Smooth muscle cell (in vitro differentiated cells): ENCODE measurements at regions not wholly inside any gene's neighbourhood (a gene's known extent, or its start where the extent isn't known, plus 50 kb on each side); places are given as distances from the start of the nearest gene placed in this dataset.

Experiments used
- DNase-seq: peaks from one replicate; lab custom pipeline; 2025; ENCODE audit not compliant: unreplicated experiment; lab: John Stamatoyannopoulos, UW
- H2AFZ ChIP-seq: fragments of 200-600 bp; sonication (generic); 2 replicates; pipeline ENCODE4 v1.6.0; 2016; ENCODE audit warnings: antibody characterized with exemption, low read depth, mild to moderate bottlenecking
- H3F3A ChIP-seq: fragments of 200-600 bp; sonication (generic); 2 replicates; pipeline ENCODE4 v1.6.0; 2017; ENCODE audit warnings: antibody characterized with exemption, low read depth
- H3K27ac ChIP-seq: fragments of 200-600 bp; sonication (generic); 2 replicates; pipeline ENCODE4 v1.5.1; 2016; ENCODE audit warnings: low read depth, mild to moderate bottlenecking
- H3K27me3 ChIP-seq: fragments of 200-600 bp; sonication (generic); 2 replicates; pipeline ENCODE4 v1.6.1; 2016; ENCODE audit warnings: low read depth, mild to moderate bottlenecking
- H3K36me3 ChIP-seq: fragments of 200-600 bp; sonication (generic); 2 replicates; pipeline ENCODE4 v1.5.1; 2016; ENCODE audit warnings: low read depth
- H3K4me1 ChIP-seq: fragments of 200-600 bp; sonication (generic); 2 replicates; pipeline ENCODE4 v1.5.1; 2016; ENCODE audit warnings: low read depth
- H3K4me2 ChIP-seq: fragments of 200-600 bp; sonication (generic); 2 replicates; pipeline ENCODE4 v1.6.0; 2016; ENCODE audit warnings: mild to moderate bottlenecking
- H3K4me3 ChIP-seq: fragments of 200-600 bp; sonication (generic); 2 replicates; pipeline ENCODE4 v1.5.1; 2016; ENCODE audit warnings: mild to moderate bottlenecking
- H3K79me2 ChIP-seq: fragments of 200-600 bp; sonication (generic); 2 replicates; pipeline ENCODE4 v1.6.0; 2016; ENCODE audit warnings: low read depth, mild to moderate bottlenecking
- H3K9ac ChIP-seq: fragments of 200-600 bp; sonication (generic); 2 replicates; pipeline ENCODE4 v1.6.0; 2016; ENCODE audit warnings: low read depth
- H3K9me3 ChIP-seq: fragments of 200-600 bp; sonication (generic); replicated peaks from 2 replicates; pipeline ENCODE4 v1.5.1; 2016; ENCODE audit warnings: low read depth
- H4K20me1 ChIP-seq: fragments of 200-600 bp; sonication (generic); 2 replicates; pipeline ENCODE4 v1.6.0; 2016; ENCODE audit warnings: low read depth
- CTCF ChIP-seq: fragments of 200-600 bp; sonication (generic); IDR thresholded peaks from 2 replicates; pipeline ENCODE4 v1.5.1; 2017; ENCODE audit warnings: borderline replicate concordance, mild to moderate bottlenecking, antibody characterized with exemption; ENCODE audit not compliant: insufficient read depth, poor library complexity, severe bottlenecking
- WGBS: methylation state at CpG from one replicate; pipeline ENCODE4 v1.1.7; 2016; ENCODE audit warnings: low lambda C conversion rate; 5-methylcytosine and 5-hydroxymethylcytosine counted together

GRCh38 chr6:170067923-170068360, 222.9 kb downstream of the DLL1 start:
- H3K4me3 ChIP-seq: no peak overlapping the region
- DNase-seq: no peak
- no peaks in the 10 kb centered on the region for H3K79me2 ChIP-seq
- no peaks in the 10 kb centered on the region for H3F3A ChIP-seq
- H3K9ac ChIP-seq: no peak overlapping the region
- TF ChIP-seq CTCF: no peak
- no peaks in the 10 kb centered on the region for H4K20me1 ChIP-seq
- no peak overlapping the region for H2AFZ ChIP-seq
- H3K27ac ChIP-seq: no peak overlapping the region
- no peaks in the 10 kb centered on the region for H3K27me3 ChIP-seq
- H3K9me3 ChIP-seq: no peaks in the 10 kb centered on the region
- H3K36me3 ChIP-seq: no peaks in the 10 kb centered on the region
- no peaks in the 10 kb centered on the region for H3K4me1 ChIP-seq
- no peak overlapping the region for H3K4me2 ChIP-seq
- 91% methylated on average over 12 of the region's 12 CpGs for WGBS

GRCh38 chr6:170067181-170067641, 223.7 kb downstream of the DLL1 start:
- H3K79me2 ChIP-seq: no peaks in the 10 kb centered on the region
- H4K20me1 ChIP-seq: no peaks in the 10 kb centered on the region
- no peaks in the 10 kb centered on the region for H3K36me3 ChIP-seq
- H3K4me2 ChIP-seq: no peak overlapping the region
- H3K9ac ChIP-seq: no peak overlapping the region
- H3K27ac ChIP-seq: no peak overlapping the region
- no peak overlapping the region for H3K4me3 ChIP-seq
- H3K4me1 ChIP-seq: no peaks in the 10 kb centered on the region
- no peaks in the 10 kb centered on the region for H3K27me3 ChIP-seq
- no peaks in the 10 kb centered on the region for H3F3A ChIP-seq
- no peak for TF ChIP-seq CTCF
- 83% methylated on average over 18 of the region's 18 CpGs for WGBS
- DNase-seq: no peak
- no peak overlapping the region for H2AFZ ChIP-seq
- H3K9me3 ChIP-seq: no peaks in the 10 kb centered on the region

GRCh38 chr6:170066679-170067078, 224.2 kb downstream of the DLL1 start:
- Histone ChIP-seq H3F3A (no peaks in the 10 kb centered on the region), H3K9me3 (no peaks in the 10 kb centered on the region), H3K4me1 (no peaks in the 10 kb centered on the region), H2AFZ (no peak overlapping the region), H3K36me3 (no peaks in the 10 kb centered on the region), H3K4me3 (no peak overlapping the region), H3K4me2 (no peak overlapping the region), H3K9ac (no peak overlapping the region), H3K27ac (no peak overlapping the region), H3K27me3 (no peaks in the 10 kb centered on the region), H3K79me2 (no peaks in the 10 kb centered on the region), H4K20me1 (no peaks in the 10 kb centered on the region)
- WGBS: 82% methylated on average over 8 of the region's 8 CpGs
- no peak for TF ChIP-seq CTCF
- DNase-seq: no peak

GRCh38 chr6:170063851-170064602, 226.9 kb downstream of the DLL1 start:
- Histone ChIP-seq H3K27ac (no peak overlapping the region), H3F3A (no peaks in the 10 kb centered on the region), H3K36me3 (no peaks in the 10 kb centered on the region), H2AFZ (no peak overlapping the region), H3K9ac (no peak overlapping the region), H3K4me1 (no peaks in the 10 kb centered on the region), H3K4me3 (no peak overlapping the region), H3K9me3 (no peaks in the 10 kb centered on the region), H3K79me2 (no peaks in the 10 kb centered on the region), H4K20me1 (no peaks in the 10 kb centered on the region), H3K27me3 (peaks cover 3% of the 10 kb centered on the region), H3K4me2 (no peak overlapping the region)
- WGBS: 77% methylated on average over 16 of the region's 16 CpGs
- no peak for TF ChIP-seq CTCF
- DNase-seq: no peak
